OCI-LY7 (cell line): ENCODE measurements at regions not wholly inside any gene's neighbourhood (a gene's known extent, or its start where the extent isn't known, plus 50 kb on each side); places are given as distances from the start of the nearest gene placed in this dataset.

Experiments
- BruUV-seq: library from RNA; stranded (reverse); fragments of 400-500 nt; replicated peaks from 2 replicates; lab custom pipeline; 2021; lab: Mats Ljungman, UMichigan
- CTCF ChIA-PET: fragments of 300-600 bp; sonication (Branson Sonifier 250); formaldehyde crosslinking; loops from one replicate; lab custom pipeline; 2022; ENCODE audit warnings: antibody characterized with exemption; ENCODE audit not compliant: unreplicated experiment; lab: Charles Lee
- POLR2A ChIA-PET: fragments of 300-600 bp; sonication (Branson Sonifier 250); formaldehyde crosslinking; loops from one replicate; lab custom pipeline; 2022; ENCODE audit warnings: antibody characterized with exemption; lab: Charles Lee
- DNase-seq: peaks from one replicate; pipeline ENCODE4 v3.0.0-alpha.2; 2015; ENCODE audit warnings: low spot score
- H2AFZ ChIP-seq: fragments of 200-600 bp; sonication (generic), shearing (Covaris generic); 2 replicates; pipeline ENCODE4 v1.6.1; 2014; ENCODE audit warnings: mild to moderate bottlenecking, antibody characterized with exemption, low read length, moderate library complexity
- H3K27ac ChIP-seq: fragments of 200-600 bp; sonication (generic); 2 replicates; pipeline ENCODE4 v1.5.1; 2014; ENCODE audit warnings: mixed run types, low read depth, mild to moderate bottlenecking, moderate library complexity, low read length, inconsistent platforms; ENCODE audit not compliant: poor library complexity, severe bottlenecking
- H3K36me3 ChIP-seq: fragments of 200-600 bp; sonication (generic); 2 replicates; pipeline ENCODE4 v1.6.1; 2014; ENCODE audit warnings: mild to moderate bottlenecking, antibody characterized with exemption, low read length, moderate library complexity, mixed read lengths; ENCODE audit not compliant: insufficient read depth
- H3K4me1 ChIP-seq: fragments of 200-600 bp; sonication (generic); 2 replicates; pipeline ENCODE4 v1.5.1; 2014; ENCODE audit warnings: mild to moderate bottlenecking, low read length; ENCODE audit not compliant: insufficient read depth, poor library complexity, severe bottlenecking
- H3K4me2 ChIP-seq: fragments of 200-600 bp; sonication (generic); 2 replicates; pipeline ENCODE4 v1.6.1; 2014; ENCODE audit warnings: mild to moderate bottlenecking, low read length
- H3K4me3 ChIP-seq: fragments of 200-600 bp; sonication (generic); 2 replicates; pipeline ENCODE4 v1.5.1; 2014; ENCODE audit warnings: mild to moderate bottlenecking, low read depth, low read length; ENCODE audit not compliant: poor library complexity, severe bottlenecking
- H3K79me2 ChIP-seq: fragments of 200-600 bp; sonication (generic); 2 replicates; pipeline ENCODE4 v1.6.1; 2016; ENCODE audit warnings: low read depth, mild to moderate bottlenecking, low read length, moderate library complexity, mixed read lengths; ENCODE audit not compliant: insufficient read depth
- H3K9me2 ChIP-seq: fragments of 200-600 bp; sonication (generic); 2 replicates; pipeline ENCODE4 v1.6.1; 2016; ENCODE audit warnings: mild to moderate bottlenecking, low read length, mixed read lengths; ENCODE audit not compliant: insufficient read depth
- H3K9me3 ChIP-seq: fragments of 200-600 bp; sonication (generic); 2 replicates; pipeline ENCODE4 v1.6.1; 2014; ENCODE audit warnings: mild to moderate bottlenecking, mixed run types, low read length, mixed read lengths
- H4K20me1 ChIP-seq: fragments of 200-600 bp; sonication (generic); 2 replicates; pipeline ENCODE4 v1.6.1; 2014; ENCODE audit warnings: mild to moderate bottlenecking, antibody characterized with exemption, low read length, moderate library complexity, mixed read lengths; ENCODE audit not compliant: insufficient read depth
- CTCF ChIP-seq: fragments of 200-600 bp; sonication (generic); conservative IDR thresholded peaks from 2 replicates; pipeline ENCODE4 v1.5.1; 2014; ENCODE audit warnings: mild to moderate bottlenecking, antibody characterized with exemption, low read length, moderate library complexity, mixed read lengths
- EZH2phosphoT487 ChIP-seq: fragments of 200-600 bp; sonication (generic); IDR thresholded peaks from 2 replicates; pipeline ENCODE4 v1.6.1; 2018; ENCODE audit warnings: low read depth, borderline replicate concordance, mild to moderate bottlenecking, mixed run types, antibody characterized with exemption, low read length, moderate library complexity, mixed read lengths
- intact Hi-C: fragments of 100-400 bp; cut with micrococcal nuclease; formaldehyde crosslinking; loops from one replicate; pipeline ENCODE4 v1.10.0; 2022; ENCODE audit not compliant: unreplicated experiment

GRCh38 chr17:68794636-68795434 is 160.4 kb downstream of the ABCA8 start:
- peak overlapping the region; percentile 27 for H3K4me3 ChIP-seq
- H3K36me3 ChIP-seq = no peaks in the 10 kb centered on the region
- TF ChIP-seq EZH2phosphoT487 (no peak), CTCF (peak; percentile 80)
- no peaks in the 10 kb centered on the region for H4K20me1 ChIP-seq
- peak overlapping the region; percentile 98 for H2AFZ ChIP-seq
- peaks cover 16% of the 10 kb centered on the region for H3K4me1 ChIP-seq
- no TSS peak for BruUV-seq
- CTCF ChIA-PET = interaction anchor here (0.6 to 1.9 kb wide), 3 partner anchors 9 to 446 kb away, joined by 3 to 5 read pairs (median 3); no protein-coding TSS in a partner anchor
- intact Hi-C loops = no loop called here
- H3K4me2 ChIP-seq = peak overlapping the region; percentile 54
- POLR2A ChIA-PET = interaction anchor here (1.2 kb wide), 1 partner anchor 9 kb away, joined by 5 read pairs; no protein-coding TSS in a partner anchor
- no peaks in the 10 kb centered on the region for H3K79me2 ChIP-seq
- peak; percentile 35 for DNase-seq
- no peaks in the 10 kb centered on the region for H3K9me2 ChIP-seq
- H3K9me3 ChIP-seq = no peaks in the 10 kb centered on the region
- H3K27ac ChIP-seq = no peak overlapping the region

- Histone ChIP-seq H3K27ac (no peak overlapping the region), H3K9me3 (no peaks in the 10 kb centered on the region), H4K20me1 (no peaks in the 10 kb centered on the region), H3K79me2 (no peaks in the 10 kb centered on the region), H3K4me1 (peaks cover 16% of the 10 kb centered on the region), H3K4me3 (no peak overlapping the region), H3K4me2 (no peak overlapping the region), H2AFZ (0 out of 2 replicates have a peak overlapping the region, but pooled peaks have one; percentile 12), H3K9me2 (no peaks in the 10 kb centered on the region), H3K36me3 (no peaks in the 10 kb centered on the region)
- POLR2A ChIA-PET = interaction anchor here (1.2 kb wide), 1 partner anchor 15 kb away, joined by 3 read pairs; no protein-coding TSS in a partner anchor
- BruUV-seq = no TSS peak
- CTCF ChIA-PET = no interaction called here
- no peak for DNase-seq
- intact Hi-C loops = no loop called here
- TF ChIP-seq CTCF = no peak
- no peak for TF ChIP-seq EZH2phosphoT487
Measured at GRCh38 chr17:68792873-68793272, 162.3 kb downstream of the ABCA8 start.
